Karpas-422 (cell line): ENCODE measurements at regions not wholly inside any gene's neighbourhood (a gene's known extent, or its start where the extent isn't known, plus 50 kb on each side); places are given as distances from the start of the nearest gene placed in this dataset.
"Not testable (repeated sequence)": the region's sequence is repeated elsewhere in the genome, so short reads cannot be mapped to it uniquely, and the experiment has no call there.

ENCODE experiments used
- DNase-seq: peaks from one replicate; pipeline ENCODE4 v3.0.0-alpha.2; 2015
- H2AFZ ChIP-seq: fragments of 200-600 bp; sonication (generic); 2 replicates; pipeline ENCODE4 v1.6.1; 2014; ENCODE audit warnings: antibody characterized with exemption, low read length, mixed read lengths
- H3K27ac ChIP-seq: fragments of 200-600 bp; sonication (generic); 2 replicates; pipeline ENCODE4 v1.5.1; 2014; ENCODE audit warnings: mild to moderate bottlenecking, low read length, moderate library complexity
- H3K27me3 ChIP-seq: fragments of 200-600 bp; sonication (generic); 2 replicates; pipeline ENCODE4 v1.6.1; 2014; ENCODE audit warnings: low read length, mixed read lengths
- H3K36me3 ChIP-seq: fragments of 200-600 bp; sonication (generic); 2 replicates; pipeline ENCODE4 v1.6.1; 2014; ENCODE audit warnings: low read length, mixed read lengths; ENCODE audit not compliant: insufficient read depth
- H3K4me1 ChIP-seq: fragments of 200-600 bp; sonication (generic); 2 replicates; pipeline ENCODE4 v1.6.1; 2014; ENCODE audit warnings: mild to moderate bottlenecking, low read length, mixed read lengths
- H3K4me2 ChIP-seq: fragments of 200-600 bp; sonication (generic); 2 replicates; pipeline ENCODE4 v1.6.1; 2014; ENCODE audit warnings: low read length, low read depth, mild to moderate bottlenecking; ENCODE audit not compliant: poor library complexity, severe bottlenecking
- H3K4me3 ChIP-seq: fragments of 200-600 bp; sonication (generic); 2 replicates; pipeline ENCODE4 v1.5.1; 2014; ENCODE audit warnings: mild to moderate bottlenecking, antibody characterized with exemption, low read length, mixed read lengths
- H3K79me2 ChIP-seq: fragments of 200-600 bp; sonication (generic); 2 replicates; pipeline ENCODE4 v1.6.1; 2014; ENCODE audit warnings: mild to moderate bottlenecking, low read length, mixed read lengths
- H3K9ac ChIP-seq: fragments of 200-600 bp; sonication (generic); 2 replicates; pipeline ENCODE4 v1.6.0; 2014; ENCODE audit warnings: low read length
- H3K9me2 ChIP-seq: fragments of 200-600 bp; sonication (generic), shearing (Covaris generic); replicated peaks from 2 replicates; pipeline ENCODE4 v1.6.0; 2014; ENCODE audit warnings: mild to moderate bottlenecking, low read length, moderate library complexity; ENCODE audit not compliant: insufficient read depth
- H3K9me3 ChIP-seq: fragments of 300-700, 200-600 bp; sonication (generic); 2 replicates; pipeline ENCODE4 v1.6.1; 2014; ENCODE audit warnings: low read length, mixed read lengths
- H4K20me1 ChIP-seq: fragments of 200-600 bp; sonication (generic); 2 replicates; pipeline ENCODE4 v1.6.1; 2014; ENCODE audit warnings: mild to moderate bottlenecking, antibody characterized with exemption, low read length, low read depth; ENCODE audit not compliant: insufficient read depth

DNA sequence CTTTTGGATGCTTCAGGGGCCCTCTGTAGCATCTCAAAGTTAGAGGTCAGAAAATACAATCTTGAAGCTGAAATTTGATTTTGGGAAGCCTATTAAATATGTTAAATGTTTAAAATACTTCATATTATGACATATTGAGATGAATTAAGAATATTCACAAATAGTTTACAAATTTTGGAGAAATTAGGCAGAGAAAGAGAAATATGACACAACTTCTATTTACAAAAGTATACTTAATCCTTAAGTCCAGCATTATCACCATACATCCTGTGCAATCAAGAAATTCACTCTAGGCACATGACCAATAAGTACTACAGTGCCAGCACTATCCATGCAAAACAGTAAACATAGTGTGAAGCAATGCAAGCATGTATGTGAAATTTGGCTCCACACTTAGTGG lies 79.7 kb upstream of the MED14 start:
- not testable (repeated sequence) for H3K9me2 ChIP-seq, H3K4me1 ChIP-seq, H3K9me3 ChIP-seq, H3K4me3 ChIP-seq, H2AFZ ChIP-seq, H3K36me3 ChIP-seq, H4K20me1 ChIP-seq, H3K4me2 ChIP-seq, H3K27me3 ChIP-seq, H3K27ac ChIP-seq, H3K79me2 ChIP-seq, DNase-seq, H3K9ac ChIP-seq

DNA sequence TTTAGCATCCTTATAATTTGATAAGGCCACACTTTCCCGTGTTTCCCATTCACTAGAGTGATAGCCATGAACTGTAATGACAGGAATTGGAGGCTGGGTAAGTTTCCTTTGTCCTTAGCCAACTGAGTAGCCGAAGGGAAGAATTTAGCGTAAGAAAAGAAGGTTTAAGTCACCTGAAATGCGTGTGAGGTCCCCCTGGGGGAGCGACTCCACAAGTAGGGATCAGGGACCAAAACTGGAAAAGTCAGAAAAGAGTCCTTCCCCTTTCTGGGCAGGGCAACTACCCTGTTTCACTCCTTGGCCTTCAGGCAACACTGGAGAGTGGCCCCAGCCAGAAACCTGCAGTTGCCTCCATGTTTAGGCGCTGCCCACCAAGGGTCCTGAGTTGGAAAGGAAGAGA lies 81.6 kb upstream of the MED14 start:
- H3K27me3 ChIP-seq = no peaks in the 10 kb centered on the region
- no peaks in the 10 kb centered on the region for H3K9me2 ChIP-seq
- no peak overlapping the region for H3K4me2 ChIP-seq
- no peaks in the 10 kb centered on the region for H3K9me3 ChIP-seq
- no peaks in the 10 kb centered on the region for H3K79me2 ChIP-seq
- H3K9ac ChIP-seq = no peak overlapping the region
- no peaks in the 10 kb centered on the region for H3K4me1 ChIP-seq
- no peak overlapping the region for H3K4me3 ChIP-seq
- H3K27ac ChIP-seq = no peak overlapping the region
- DNase-seq = no peak
- no peaks in the 10 kb centered on the region for H3K36me3 ChIP-seq
- H2AFZ ChIP-seq = no peak overlapping the region
- no peaks in the 10 kb centered on the region for H4K20me1 ChIP-seq

DNA sequence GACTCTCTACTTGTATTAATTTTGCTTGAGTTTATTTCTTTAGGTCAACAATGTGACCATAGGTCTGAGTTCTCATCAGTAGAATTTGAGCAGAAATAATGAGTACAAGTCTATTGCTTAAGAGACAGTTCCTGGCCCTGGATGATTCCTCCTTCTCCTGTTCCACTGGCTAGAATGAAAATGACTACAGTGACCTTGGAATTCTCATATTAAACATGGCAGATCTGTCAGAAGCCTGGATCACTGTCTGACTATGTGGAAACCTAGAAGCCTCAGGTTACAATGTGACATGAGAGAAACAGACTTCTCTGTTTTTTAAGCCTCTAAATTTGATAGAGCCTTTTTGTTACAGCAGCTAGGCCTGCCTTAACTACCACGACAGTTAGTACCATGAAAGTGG lies 82.9 kb upstream of the MED14 start:
- H2AFZ ChIP-seq = no peak overlapping the region
- H3K36me3 ChIP-seq = no peaks in the 10 kb centered on the region
- no peaks in the 10 kb centered on the region for H3K27me3 ChIP-seq
- no peak overlapping the region for H3K27ac ChIP-seq
- no peak overlapping the region for H3K9ac ChIP-seq
- no peak overlapping the region for H3K4me3 ChIP-seq
- no peak for DNase-seq
- no peak overlapping the region for H3K4me2 ChIP-seq
- H3K9me3 ChIP-seq = no peaks in the 10 kb centered on the region
- no peaks in the 10 kb centered on the region for H3K9me2 ChIP-seq
- no peaks in the 10 kb centered on the region for H4K20me1 ChIP-seq
- no peaks in the 10 kb centered on the region for H3K4me1 ChIP-seq
- no peaks in the 10 kb centered on the region for H3K79me2 ChIP-seq

DNA sequence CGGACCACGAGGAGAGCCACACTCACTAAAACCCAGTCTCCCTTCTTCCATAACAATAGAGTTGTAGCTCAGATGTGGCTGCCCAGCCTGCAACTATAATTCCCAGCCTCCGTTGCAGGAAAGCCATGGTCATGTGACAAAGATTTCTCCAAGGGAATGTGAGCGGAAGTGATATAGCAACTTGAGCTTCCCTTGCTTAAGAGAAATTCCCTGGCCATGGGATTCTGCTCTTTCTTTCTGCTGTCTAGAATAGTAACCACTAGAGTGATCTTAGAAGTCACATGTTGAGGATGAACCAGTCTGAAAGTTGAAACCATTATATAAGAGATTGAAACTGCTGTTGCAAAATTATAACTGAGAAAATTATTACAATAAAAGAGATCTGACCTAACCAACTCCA lies 86.4 kb upstream of the MED14 start:
- Histone ChIP-seq H3K4me2 (no peak overlapping the region), H3K4me1 (no peaks in the 10 kb centered on the region), H3K27ac (no peak overlapping the region), H3K36me3 (no peaks in the 10 kb centered on the region), H3K9me2 (no peaks in the 10 kb centered on the region), H3K9ac (no peak overlapping the region), H3K9me3 (no peaks in the 10 kb centered on the region), H2AFZ (no peak overlapping the region), H3K27me3 (no peaks in the 10 kb centered on the region), H4K20me1 (no peaks in the 10 kb centered on the region), H3K79me2 (no peaks in the 10 kb centered on the region), H3K4me3 (no peak overlapping the region)
- no peak for DNase-seq

DNA sequence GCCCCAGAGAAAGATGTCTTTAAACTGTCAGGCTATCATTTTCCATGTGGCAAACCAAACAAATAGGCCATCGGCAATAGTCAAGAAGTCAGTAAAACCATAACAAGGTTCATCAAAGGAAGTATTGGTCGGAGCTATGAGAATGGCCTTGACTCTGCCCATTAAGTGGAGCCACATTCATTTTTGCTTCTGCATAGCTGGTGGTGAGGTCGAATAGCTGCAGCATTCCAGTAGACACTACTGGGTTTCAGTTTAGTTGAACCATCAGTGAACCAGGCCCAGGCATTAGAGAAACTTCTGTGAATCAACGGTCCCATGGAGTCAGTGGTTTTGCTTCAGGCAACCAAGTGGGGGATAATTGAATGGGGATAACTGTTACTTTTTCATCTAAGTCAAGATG lies 92.0 kb upstream of the MED14 start:
- no peak overlapping the region for H3K9ac ChIP-seq
- no peaks in the 10 kb centered on the region for H3K79me2 ChIP-seq
- no peaks in the 10 kb centered on the region for H3K27me3 ChIP-seq
- H2AFZ ChIP-seq = no peak overlapping the region
- no peak overlapping the region for H3K4me3 ChIP-seq
- no peaks in the 10 kb centered on the region for H3K9me2 ChIP-seq
- no peaks in the 10 kb centered on the region for H3K36me3 ChIP-seq
- DNase-seq = no peak
- no peaks in the 10 kb centered on the region for H4K20me1 ChIP-seq
- no peak overlapping the region for H3K4me2 ChIP-seq
- H3K9me3 ChIP-seq = no peaks in the 10 kb centered on the region
- H3K4me1 ChIP-seq = no peaks in the 10 kb centered on the region
- no peak overlapping the region for H3K27ac ChIP-seq

DNA sequence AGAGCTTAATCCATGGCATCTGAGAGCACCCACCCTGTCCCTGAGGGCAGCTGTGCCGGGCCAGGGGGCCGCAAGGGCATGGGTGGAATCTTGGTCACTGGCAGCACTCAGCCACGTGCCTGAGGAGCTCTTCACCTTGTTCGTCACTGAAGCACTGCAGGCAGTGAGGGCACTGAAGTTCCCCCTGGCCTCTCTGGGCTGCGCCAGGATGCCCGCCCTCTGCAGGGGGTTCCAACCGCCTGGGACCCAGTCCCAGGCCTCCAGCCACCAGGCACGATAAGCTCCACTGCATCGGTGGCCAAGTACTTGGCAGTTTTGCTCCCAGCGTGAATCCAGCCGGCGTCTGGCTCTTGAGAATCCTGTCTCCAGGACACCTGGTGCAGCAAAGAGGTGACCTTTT lies 96.4 kb upstream of the MED14 start:
- Histone ChIP-seq H3K9me3 (no peaks in the 10 kb centered on the region), H4K20me1 (no peaks in the 10 kb centered on the region), H3K27ac (no peak overlapping the region), H3K9me2 (no peaks in the 10 kb centered on the region), H3K36me3 (no peaks in the 10 kb centered on the region), H3K9ac (no peak overlapping the region), H3K4me3 (no peak overlapping the region), H3K79me2 (no peaks in the 10 kb centered on the region), H3K4me2 (no peak overlapping the region), H3K4me1 (no peaks in the 10 kb centered on the region), H3K27me3 (no peaks in the 10 kb centered on the region), H2AFZ (no peak overlapping the region)
- peak; percentile 17 for DNase-seq

DNA sequence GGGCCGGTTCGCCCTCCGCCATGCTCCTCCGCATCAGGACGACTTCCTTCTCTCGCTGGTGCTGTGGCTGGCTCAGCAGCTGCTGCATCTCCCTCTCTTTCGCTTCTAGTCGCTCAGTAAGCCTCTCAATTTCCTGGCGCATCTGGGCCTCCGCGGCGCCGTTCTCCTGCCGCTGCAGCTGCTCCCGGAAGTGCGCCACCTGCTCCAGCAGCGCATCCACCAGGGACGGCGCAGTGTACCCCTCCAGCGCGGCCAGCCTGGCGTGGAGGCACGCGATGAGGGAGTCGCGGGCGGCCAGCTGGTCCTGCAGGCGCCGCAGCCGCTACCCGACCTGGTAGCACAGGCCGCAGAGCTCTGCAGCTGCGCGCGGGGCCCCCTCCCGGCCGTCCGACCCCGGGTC lies 97.4 kb upstream of the MED14 start:
- no peaks in the 10 kb centered on the region for H3K27me3 ChIP-seq
- H3K79me2 ChIP-seq = no peaks in the 10 kb centered on the region
- no peak overlapping the region for H2AFZ ChIP-seq
- no peak for DNase-seq
- no peaks in the 10 kb centered on the region for H3K9me3 ChIP-seq
- no peak overlapping the region for H3K9ac ChIP-seq
- H4K20me1 ChIP-seq = no peaks in the 10 kb centered on the region
- H3K27ac ChIP-seq = no peak overlapping the region
- no peaks in the 10 kb centered on the region for H3K9me2 ChIP-seq
- no peak overlapping the region for H3K4me3 ChIP-seq
- no peak overlapping the region for H3K4me2 ChIP-seq
- no peaks in the 10 kb centered on the region for H3K4me1 ChIP-seq
- H3K36me3 ChIP-seq = no peaks in the 10 kb centered on the region

DNA sequence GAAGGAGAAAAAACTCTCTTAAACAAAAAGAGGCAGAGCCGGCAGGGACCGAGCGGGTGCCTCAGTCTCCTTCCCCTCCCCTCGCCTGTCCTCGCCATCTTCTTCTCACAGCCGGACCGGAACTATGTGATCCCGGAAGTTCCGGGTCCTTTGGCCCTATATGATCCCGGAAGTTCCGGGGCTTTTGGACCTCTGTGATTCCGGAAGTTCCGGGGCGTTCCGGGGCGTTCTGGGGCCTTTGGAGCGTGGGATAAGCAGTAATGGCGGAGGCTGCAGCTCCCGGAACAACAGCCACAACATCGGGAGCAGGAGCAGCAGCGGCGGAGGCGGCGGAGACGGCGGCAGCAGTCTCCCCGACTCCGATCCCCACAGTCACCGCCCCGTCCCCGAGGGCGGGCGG lies 98.9 kb upstream of the MED14 start:
- Histone ChIP-seq H2AFZ (no peak overlapping the region), H3K9me2 (no peaks in the 10 kb centered on the region), H3K27ac (no peak overlapping the region), H4K20me1 (no peaks in the 10 kb centered on the region), H3K9me3 (no peaks in the 10 kb centered on the region), H3K4me1 (no peaks in the 10 kb centered on the region), H3K36me3 (no peaks in the 10 kb centered on the region), H3K4me2 (no peak overlapping the region), H3K9ac (no peak overlapping the region), H3K4me3 (no peak overlapping the region), H3K27me3 (no peaks in the 10 kb centered on the region), H3K79me2 (no peaks in the 10 kb centered on the region)
- DNase-seq = no peak

DNA sequence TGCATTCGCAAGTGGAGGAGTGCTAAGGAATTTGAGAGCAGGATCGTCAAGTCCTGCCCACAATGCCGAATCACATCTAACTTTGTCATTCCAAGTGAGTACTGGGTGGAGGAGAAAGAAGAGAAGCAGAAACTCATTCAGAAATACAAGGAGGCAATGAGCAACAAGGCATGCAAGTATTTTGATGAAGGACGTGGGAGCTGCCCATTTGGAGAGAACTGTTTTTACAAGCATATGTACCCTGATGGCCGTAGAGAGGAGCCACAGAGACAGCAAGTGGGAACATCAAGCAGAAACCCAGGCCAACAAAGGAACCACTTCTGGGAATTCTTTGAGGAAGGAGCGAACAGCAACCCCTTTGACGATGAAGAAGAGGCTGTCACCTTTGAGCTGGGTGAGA lies 100.2 kb upstream of the MED14 start:
- no peaks in the 10 kb centered on the region for H3K36me3 ChIP-seq
- H3K9ac ChIP-seq = no peak overlapping the region
- no peaks in the 10 kb centered on the region for H3K4me1 ChIP-seq
- no peak overlapping the region for H2AFZ ChIP-seq
- DNase-seq = no peak
- H4K20me1 ChIP-seq = no peaks in the 10 kb centered on the region
- no peaks in the 10 kb centered on the region for H3K9me3 ChIP-seq
- H3K27ac ChIP-seq = no peak overlapping the region
- H3K9me2 ChIP-seq = no peaks in the 10 kb centered on the region
- H3K79me2 ChIP-seq = no peaks in the 10 kb centered on the region
- H3K27me3 ChIP-seq = no peaks in the 10 kb centered on the region
- no peak overlapping the region for H3K4me3 ChIP-seq
- H3K4me2 ChIP-seq = no peak overlapping the region
